ENCODE measurements at regions not wholly inside any gene's neighbourhood (a gene's known extent, or its start where the extent isn't known, plus 50 kb on each side); places are given as distances from the start of the nearest gene placed in this dataset.
"Not testable (repeated sequence)": the region's sequence is repeated elsewhere in the genome, so short reads cannot be mapped to it uniquely, and the experiment has no call there.

DNA sequence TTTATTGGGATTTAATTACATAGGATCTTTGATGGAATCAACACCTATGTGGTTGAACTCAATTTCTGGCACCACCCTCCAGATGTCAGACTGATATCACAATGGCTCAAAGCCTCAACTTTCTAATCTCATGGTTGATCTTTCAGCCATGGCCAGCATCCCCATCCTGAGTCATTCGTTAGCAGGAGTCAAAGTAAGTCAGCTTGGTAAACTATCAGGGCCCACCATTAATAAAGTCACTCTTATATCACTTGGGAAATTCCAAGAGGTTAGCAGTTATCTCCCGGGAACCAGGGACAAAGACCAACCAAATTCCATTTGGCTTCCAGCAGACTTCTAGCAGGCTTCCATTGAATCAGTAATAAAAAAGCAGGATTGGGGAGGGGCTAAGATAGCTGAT, 50.7 kb upstream of the TNFSF4 start:
- no peak for ATAC-seq (replicated peaks in 6 of 8)
- in situ Hi-C loops (cut with MboI; ENCODE audit: low pct_unique_long_range_greater_than_20kb in 2 of 9, low sequenced_read_pairs in 9 of 9, unreplicated experiment in 9 of 9): loop anchor here in 1 of 9 experiments (25.0 kb wide), 2 partner anchors 154 to 529 kb away; no protein-coding TSS in a partner anchor
- WGBS, 10 experiments: 50 to 100% (median 73%) methylated on average over 1 to 2 of the region's 2 CpGs; no CpG with 5 or more reads in 3 of the 10 experiments

DNA sequence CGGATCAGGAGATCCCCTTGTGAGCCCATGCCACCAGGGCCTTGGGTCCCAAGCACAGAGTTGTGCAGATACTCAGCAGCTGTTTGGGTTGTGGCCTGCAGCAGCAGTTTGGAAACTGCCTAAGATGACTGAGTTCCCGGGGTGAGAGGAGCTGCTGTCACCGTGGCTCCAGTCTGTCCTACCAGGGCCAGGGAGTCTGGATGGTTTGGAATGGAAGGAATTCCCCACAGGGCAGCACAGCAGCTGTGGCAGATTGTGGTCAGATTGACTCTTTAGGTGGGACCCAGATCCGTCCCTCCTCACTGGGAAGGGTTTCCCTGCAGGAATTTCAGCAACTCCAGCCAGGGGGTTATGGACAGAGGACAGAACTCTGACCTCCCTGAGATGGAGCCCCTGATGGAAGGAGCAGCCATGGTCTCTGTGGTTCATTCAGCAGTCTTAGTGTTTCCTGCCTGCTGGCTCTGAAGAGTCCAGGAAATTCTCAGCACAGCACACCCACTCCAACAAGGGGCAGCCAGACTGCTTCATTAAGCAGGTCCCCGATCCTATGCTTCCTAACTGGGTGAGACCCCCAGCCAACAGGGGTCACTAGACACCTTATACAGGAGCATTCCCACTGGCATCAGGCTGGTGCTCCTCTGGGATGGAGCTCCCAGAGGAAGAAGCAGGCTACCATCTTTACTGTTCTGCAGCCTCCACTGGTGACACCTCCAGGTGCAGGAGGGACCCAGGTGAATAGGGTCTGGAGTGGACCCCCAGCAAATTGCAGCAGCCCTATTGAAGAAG, 51.5 kb upstream of the TNFSF4 start:
- ATAC-seq (replicated peaks in 6 of 8): peak in 2 of 8 experiments; percentile 22 to 35
- Histone ChIP-seq H3K4me3 (no peak overlapping the region), H3K4me1 (replicated peaks in 1 of 2) (no peaks in the 10 kb centered on the region), H3K27ac (no peak overlapping the region)
- in situ Hi-C loops (cut with MboI; ENCODE audit: low pct_unique_long_range_greater_than_20kb in 2 of 9, low sequenced_read_pairs in 9 of 9, unreplicated experiment in 9 of 9): loop anchor here in 1 of 9 experiments (25.0 kb wide), 2 partner anchors 154 to 529 kb away; no protein-coding TSS in a partner anchor
- WGBS, 10 experiments: 52 to 100% (median 91%) methylated on average over 1 to 4 of the region's 5 CpGs; no CpG with 5 or more reads in 2 of the 10 experiments

More for the DNA sequence above, 50.7 kb upstream of the TNFSF4 start:
- H3K4me3 ChIP-seq: no peak overlapping the region
- no peak overlapping the region for H3K27ac ChIP-seq
- no peaks in the 10 kb centered on the region for H3K4me1 ChIP-seq (replicated peaks in 1 of 2)

DNA sequence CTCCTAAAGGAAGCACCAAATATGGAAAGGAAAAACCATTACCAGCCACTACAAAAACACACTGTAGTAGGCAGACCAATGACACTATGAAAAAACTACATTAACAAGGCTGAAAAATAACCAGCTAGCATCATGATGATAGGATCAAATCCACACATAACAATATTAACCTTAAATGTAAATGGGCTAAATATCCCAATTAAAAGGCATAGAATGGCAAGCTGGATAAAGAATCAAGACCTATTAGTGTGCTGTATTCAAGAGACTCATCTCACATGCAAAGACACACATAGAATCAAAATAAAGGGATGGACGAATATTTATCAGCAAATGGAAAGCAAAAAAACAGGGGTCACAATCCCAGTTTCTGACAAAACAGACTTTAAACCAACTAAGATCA, 53.2 kb upstream of the TNFSF4 start:
- not testable (repeated sequence) for H3K27ac ChIP-seq; ATAC-seq (replicated peaks in 6 of 8); H3K4me3 ChIP-seq; H3K4me1 ChIP-seq (replicated peaks in 1 of 2)
- in situ Hi-C loops (cut with MboI; ENCODE audit: low pct_unique_long_range_greater_than_20kb in 2 of 9, low sequenced_read_pairs in 9 of 9, unreplicated experiment in 9 of 9): loop anchor here in 1 of 9 experiments (25.0 kb wide), 2 partner anchors 152 to 527 kb away; no protein-coding TSS in a partner anchor
- WGBS, 10 experiments: 42 to 89% (median 79%) methylated on average over 1 of the region's 1 CpG; no CpG with 5 or more reads in 6 of the 10 experiments

DNA sequence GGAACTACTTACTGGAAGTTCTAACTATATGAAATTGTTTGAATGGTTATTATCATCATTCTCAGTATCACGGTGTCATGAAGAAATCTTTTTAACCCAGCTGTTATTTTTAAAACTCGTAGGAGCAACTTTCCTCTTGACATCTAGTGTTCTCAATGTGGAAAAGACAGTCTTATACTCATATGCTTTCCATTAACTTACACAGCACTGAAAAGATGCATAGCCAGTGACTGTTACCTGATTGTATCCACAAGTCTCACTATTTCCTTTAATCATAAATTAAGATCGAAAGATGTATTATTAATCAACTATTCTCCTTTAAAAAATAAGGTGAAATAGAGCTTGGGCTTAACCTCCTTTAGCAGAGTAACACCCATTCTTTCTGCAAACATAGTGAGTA, 59.7 kb upstream of the TNFSF4 start:
- H3K4me3 ChIP-seq: no peak overlapping the region
- ATAC-seq (replicated peaks in 6 of 8): no peak
- 0 to 100% (median 44%) methylated on average over 1 to 3 of the region's 3 CpGs for whole genome bisulfite sequencing, 10 experiments
- peaks cover 15 to 16% of the 10 kb centered on the region in 2 donors for H3K4me1 ChIP-seq (replicated peaks in 1 of 2)
- no peak overlapping the region for H3K27ac ChIP-seq
- in situ Hi-C loops (cut with MboI; ENCODE audit: low pct_unique_long_range_greater_than_20kb in 2 of 9, low sequenced_read_pairs in 9 of 9, unreplicated experiment in 9 of 9): loop anchor here in 1 of 9 experiments (25.0 kb wide), 2 partner anchors 145 to 520 kb away; no protein-coding TSS in a partner anchor

DNA sequence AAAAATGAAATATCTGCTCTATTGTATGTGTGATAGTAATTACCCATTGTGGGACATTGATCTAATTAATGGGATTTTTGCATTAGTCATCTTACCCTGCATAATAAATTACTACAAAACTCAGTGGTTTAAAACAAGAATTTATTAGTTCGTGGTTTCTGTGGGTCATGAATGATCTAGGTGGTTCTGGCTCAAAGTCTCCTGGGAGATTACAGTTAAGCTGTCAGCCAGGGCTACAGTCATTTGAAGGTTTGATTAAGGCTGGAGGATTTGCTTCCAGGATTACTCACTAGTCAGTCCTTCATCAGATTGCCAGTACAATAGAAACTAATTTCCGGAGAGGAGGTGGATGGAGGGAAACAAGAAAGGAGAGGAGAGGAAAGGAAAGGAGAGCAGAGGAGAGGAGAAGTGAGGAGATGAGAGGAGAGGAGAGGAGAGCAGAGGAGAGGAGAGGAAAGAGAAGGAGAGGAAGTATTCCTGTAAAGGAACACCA, 60.4 kb upstream of the TNFSF4 start:
- peaks cover 15 to 16% of the 10 kb centered on the region in 2 donors for H3K4me1 ChIP-seq (replicated peaks in 1 of 2)
- H3K27ac ChIP-seq: no peak overlapping the region
- in situ Hi-C loops (cut with MboI; ENCODE audit: low pct_unique_long_range_greater_than_20kb in 2 of 9, low sequenced_read_pairs in 9 of 9, unreplicated experiment in 9 of 9): loop anchor here in 1 of 9 experiments (25.0 kb wide), 2 partner anchors 145 to 520 kb away; no protein-coding TSS in a partner anchor
- 0 to 86% (median 73%) methylated on average over 1 to 2 of the region's 2 CpGs; no CpG with 5 or more reads in 1 of the 10 experiments for WGBS, 10 experiments
- ATAC-seq (replicated peaks in 6 of 8): peak in 5 of 8 experiments; percentile 31 to 66 (median 42)
- H3K4me3 ChIP-seq: no peak overlapping the region

DNA sequence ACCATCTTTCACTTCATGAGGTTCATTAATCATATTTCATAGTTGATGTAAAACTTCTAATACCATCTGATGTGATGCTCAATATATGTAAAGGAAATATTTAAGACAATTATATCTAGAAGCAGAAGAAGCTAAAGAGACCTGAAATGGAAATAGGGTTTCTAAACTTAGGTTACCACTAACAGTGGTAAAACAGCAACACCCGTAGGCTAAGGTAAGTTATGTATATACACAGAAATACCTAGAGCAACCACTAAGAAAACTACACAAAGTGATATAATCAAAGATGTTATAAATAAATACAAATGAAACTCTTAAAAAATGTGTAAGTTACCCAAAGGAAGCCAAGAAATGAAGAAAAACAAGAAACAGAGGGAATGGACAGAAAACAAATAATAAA, 61.1 kb upstream of the TNFSF4 start:
- no peak for ATAC-seq (replicated peaks in 6 of 8)
- H3K27ac ChIP-seq: no peak overlapping the region
- peaks cover 15 to 16% of the 10 kb centered on the region in 2 donors for H3K4me1 ChIP-seq (replicated peaks in 1 of 2)
- WGBS, 10 experiments: 87 to 100% (median 100%) methylated on average over 1 of the region's 1 CpG; no CpG with 5 or more reads in 1 of the 10 experiments
- no peak overlapping the region for H3K4me3 ChIP-seq
- in situ Hi-C loops (cut with MboI; ENCODE audit: low pct_unique_long_range_greater_than_20kb in 2 of 9, low sequenced_read_pairs in 9 of 9, unreplicated experiment in 9 of 9): loop anchor here in 1 of 9 experiments (25.0 kb wide), 2 partner anchors 144 to 519 kb away; no protein-coding TSS in a partner anchor

DNA sequence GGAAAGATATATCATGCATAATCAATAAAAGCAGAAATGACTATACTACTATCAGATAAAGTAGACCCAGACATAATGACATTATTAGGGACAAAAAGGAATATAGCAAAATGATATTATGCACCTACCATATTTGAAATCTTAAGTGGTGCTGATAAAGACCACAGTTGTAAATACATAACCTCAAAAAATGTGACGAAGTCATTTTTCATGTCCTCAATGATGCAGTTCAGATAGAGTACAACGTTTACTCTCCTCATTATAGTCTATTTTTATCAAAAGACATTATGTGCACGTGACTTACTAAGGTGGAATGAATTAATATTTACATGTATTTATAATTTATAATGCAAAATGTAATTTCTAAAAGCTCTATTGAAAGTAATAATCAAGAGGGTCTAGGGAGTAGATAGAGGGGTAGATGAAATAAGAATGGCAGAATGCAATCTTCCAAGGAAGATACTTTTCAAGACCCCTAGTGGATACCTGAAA, 61.7 kb upstream of the TNFSF4 start:
- Histone ChIP-seq H3K27ac (peak overlapping the region; percentile 35 to 62), H3K4me1 (replicated peaks in 1 of 2) (peaks cover 15 to 16% of the 10 kb centered on the region in 2 donors), H3K4me3 (no peak overlapping the region)
- peak in 3 of 8 experiments; percentile 1 to 12 (median 8) for ATAC-seq (replicated peaks in 6 of 8)
- 38 to 92% (median 74%) methylated on average over 1 to 3 of the region's 3 CpGs for WGBS, 10 experiments
- in situ Hi-C loops (cut with MboI; ENCODE audit: low pct_unique_long_range_greater_than_20kb in 2 of 9, low sequenced_read_pairs in 9 of 9, unreplicated experiment in 9 of 9): loop anchor here in 1 of 9 experiments (25.0 kb wide), 2 partner anchors 143 to 518 kb away; no protein-coding TSS in a partner anchor

DNA sequence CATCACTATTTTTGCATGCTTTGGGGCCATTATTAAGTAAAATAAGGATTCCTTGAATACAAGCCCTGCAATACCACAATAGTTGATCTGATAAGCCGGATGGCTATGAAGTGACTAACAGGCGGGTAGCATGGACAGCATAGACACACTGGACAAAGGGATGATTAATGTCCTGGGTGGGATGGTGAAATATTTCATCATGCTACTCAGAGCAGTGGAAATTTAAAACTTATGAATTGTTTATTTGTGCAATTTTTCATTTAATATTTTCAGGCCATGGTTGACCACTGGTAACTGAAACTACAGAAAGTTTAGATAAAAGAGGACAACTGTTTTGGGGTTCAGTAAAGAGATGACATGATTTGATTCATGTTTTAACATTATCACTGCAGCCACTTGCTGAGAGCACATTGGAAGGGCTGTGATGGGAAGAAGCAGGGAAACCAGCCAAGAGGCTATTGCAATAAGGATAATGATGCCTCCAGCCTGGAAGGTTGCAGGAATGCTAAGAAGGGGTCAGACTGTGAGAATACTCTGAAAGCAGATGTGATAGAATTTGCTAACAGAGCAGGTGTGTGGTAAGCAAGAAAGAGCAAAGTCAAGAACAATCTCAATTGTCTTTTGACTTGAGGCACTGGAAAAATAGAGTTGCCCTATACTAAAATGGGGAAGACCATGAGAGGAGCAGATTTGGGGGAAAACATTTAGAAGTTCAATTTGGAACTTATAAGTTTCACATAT, 62.5 kb upstream of the TNFSF4 start:
- ATAC-seq (replicated peaks in 6 of 8): peak in 7 of 8 experiments; percentile 94 to 99 (median 97)
- in situ Hi-C loops (cut with MboI; ENCODE audit: low pct_unique_long_range_greater_than_20kb in 2 of 9, low sequenced_read_pairs in 9 of 9, unreplicated experiment in 9 of 9): loop anchor here in 1 of 9 experiments (25.0 kb wide), 2 partner anchors 143 to 518 kb away; no protein-coding TSS in a partner anchor
- WGBS, 10 experiments: 0 to 53% (median 31%) methylated on average over 1 to 2 of the region's 2 CpGs; no CpG with 5 or more reads in 1 of the 10 experiments
- Histone ChIP-seq H3K4me3 (no peak overlapping the region), H3K4me1 (replicated peaks in 1 of 2) (peaks cover 15 to 16% of the 10 kb centered on the region in 2 donors), H3K27ac (peak overlapping the region; percentile 35 to 62)

DNA sequence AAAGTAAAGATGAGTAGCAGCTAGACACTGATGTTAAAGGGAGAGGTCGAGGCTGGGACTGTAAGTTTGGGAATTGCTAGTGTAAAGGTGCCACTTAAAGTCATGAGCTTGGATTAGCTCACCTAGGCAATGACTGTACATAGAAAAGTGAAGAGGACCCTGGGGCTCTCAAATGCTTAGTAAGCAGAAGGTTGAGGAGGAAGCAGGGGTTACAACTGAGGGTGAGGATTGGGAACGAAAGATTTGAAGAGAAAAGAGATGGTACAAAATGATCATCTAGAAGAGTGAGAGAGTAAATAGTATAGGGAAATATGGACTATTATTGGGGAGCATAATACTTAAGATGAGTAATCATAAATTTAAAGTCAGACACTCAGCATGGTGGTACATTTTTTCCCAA, 63.1 kb upstream of the TNFSF4 start:
- no peak for ATAC-seq (replicated peaks in 6 of 8)
- in situ Hi-C loops (cut with MboI; ENCODE audit: low pct_unique_long_range_greater_than_20kb in 2 of 9, low sequenced_read_pairs in 9 of 9, unreplicated experiment in 9 of 9): loop anchor here in 1 of 9 experiments (25.0 kb wide), 2 partner anchors 142 to 517 kb away; no protein-coding TSS in a partner anchor
- peak overlapping the region in 1 of 2 donors; percentile 62 for H3K27ac ChIP-seq
- peaks cover 15 to 16% of the 10 kb centered on the region in 2 donors for H3K4me1 ChIP-seq (replicated peaks in 1 of 2)
- no peak overlapping the region for H3K4me3 ChIP-seq
- WGBS, 10 experiments: 60 to 100% (median 84%) methylated on average over 1 to 2 of the region's 2 CpGs

DNA sequence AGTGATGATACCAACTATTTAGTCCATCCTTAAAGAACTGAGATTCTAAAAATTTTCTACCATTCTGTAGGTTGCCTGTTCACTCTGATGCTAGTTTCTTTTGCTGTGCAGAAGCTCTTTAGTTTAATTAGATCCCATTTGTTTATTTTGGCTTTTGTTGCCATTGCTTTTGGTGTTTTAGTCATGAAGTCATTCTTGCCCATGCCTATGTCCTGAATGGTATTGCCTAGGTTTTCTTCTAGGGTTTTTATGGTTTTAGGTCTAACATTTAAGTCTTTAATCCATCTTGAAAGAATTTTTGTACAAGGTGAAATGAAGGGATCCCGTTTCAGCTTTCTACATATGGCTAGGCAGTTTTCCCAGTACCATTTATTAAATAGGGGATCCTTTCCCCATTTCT, 63.9 kb upstream of the TNFSF4 start:
- 67 to 100% (median 100%) methylated on average over 1 of the region's 1 CpG; no CpG with 5 or more reads in 1 of the 10 experiments for WGBS, 10 experiments
- not testable (repeated sequence) for H3K27ac ChIP-seq; ATAC-seq (replicated peaks in 6 of 8); H3K4me3 ChIP-seq
- in situ Hi-C loops (cut with MboI; ENCODE audit: low pct_unique_long_range_greater_than_20kb in 2 of 9, low sequenced_read_pairs in 9 of 9, unreplicated experiment in 9 of 9): loop anchor here in 1 of 9 experiments (25.0 kb wide), 2 partner anchors 141 to 516 kb away; no protein-coding TSS in a partner anchor
- peaks cover 15 to 16% of the 10 kb centered on the region in 2 donors for H3K4me1 ChIP-seq (replicated peaks in 1 of 2)

DNA sequence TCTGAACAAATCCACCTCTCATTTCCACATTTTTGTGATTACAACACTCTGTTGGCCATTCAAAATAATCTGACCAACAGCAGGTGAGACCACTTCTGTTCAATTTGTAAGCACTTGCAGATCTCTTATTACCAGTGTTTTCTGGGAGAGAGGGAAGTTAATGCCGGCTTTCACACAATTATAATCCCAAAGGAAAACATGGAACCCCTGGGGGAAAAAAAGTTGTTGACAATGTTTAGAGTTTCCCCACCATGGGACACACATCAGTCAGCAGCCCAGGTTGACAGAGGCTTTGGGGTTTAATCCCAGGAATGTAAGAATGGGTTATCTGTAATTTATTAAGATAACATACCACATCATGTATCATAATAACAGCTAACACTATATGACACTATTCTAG, 68.4 kb upstream of the TNFSF4 start:
- in situ Hi-C loops (cut with MboI; ENCODE audit: low pct_unique_long_range_greater_than_20kb in 2 of 9, low sequenced_read_pairs in 9 of 9, unreplicated experiment in 9 of 9): no loop called here
- Histone ChIP-seq H3K4me1 (replicated peaks in 1 of 2) (no peaks in the 10 kb centered on the region), H3K4me3 (no peak overlapping the region), H3K27ac (no peak overlapping the region)
- ATAC-seq (replicated peaks in 6 of 8): no peak
- WGBS, 10 experiments: 29 to 100% (median 50%) methylated on average over 1 of the region's 1 CpG; no CpG with 5 or more reads in 3 of the 10 experiments
